ENCODE measurements at regions not wholly inside any gene's neighbourhood (a gene's known extent, or its start where the extent isn't known, plus 50 kb on each side); places are given as distances from the start of the nearest gene placed in this dataset.

GRCh38 chr3:157807280-157807679 lies 298.9 kb downstream of the SHOX2 start:
- Histone ChIP-seq H3F3A (ENCODE audit: low read depth) (no peaks in the 10 kb centered on the region), H3K9me3 (ENCODE audit: low read depth) (no peaks in the 10 kb centered on the region), H3K36me3 (no peaks in the 10 kb centered on the region), H2AFZ (replicated peaks) (no peak overlapping the region), H3K27me3 (no peaks in the 10 kb centered on the region), H4K20me1 (ENCODE audit: low read depth) (no peaks in the 10 kb centered on the region), H3K4me2 (no peak overlapping the region), H3K4me1 (peaks cover 12% of the 10 kb centered on the region), H3K4me3 (no peak overlapping the region), H3K9ac (no peak overlapping the region), H3K79me2 (ENCODE audit: low read depth) (no peaks in the 10 kb centered on the region), H3K27ac (no peak overlapping the region)
- H3K4me1 Mint-ChIP-seq: peaks cover 8% of the 10 kb centered on the region
- TF ChIP-seq CTCF (IDR thresholded peaks at IDR 0.05) (no peak), EZH2 (IDR thresholded peaks at IDR 0.05) (no peak), EZH2phosphoT487 (IDR thresholded peaks at IDR 0.05) (no peak)
- H3K9me3 Mint-ChIP-seq: peaks cover 4% of the 10 kb centered on the region
- no peak overlapping the region for H3K4me3 Mint-ChIP-seq
- no peak overlapping the region for H3K27ac Mint-ChIP-seq
- peaks cover 2% of the 10 kb centered on the region for H3K27me3 Mint-ChIP-seq (ENCODE audit: insufficient read depth, low read depth)
- DNase-seq (ENCODE audit: low spot score): no peak
- H3K36me3 Mint-ChIP-seq: no peaks in the 10 kb centered on the region

GRCh38 chr3:157805538-157805937 lies 300.7 kb downstream of the SHOX2 start:
- Histone ChIP-seq H3K9ac (no peak overlapping the region), H2AFZ (replicated peaks) (no peak overlapping the region), H3F3A (ENCODE audit: low read depth) (no peaks in the 10 kb centered on the region), H3K27ac (no peak overlapping the region), H3K4me3 (no peak overlapping the region), H3K4me1 (peaks cover 12% of the 10 kb centered on the region), H3K4me2 (peak overlapping the region; percentile 17), H3K27me3 (no peaks in the 10 kb centered on the region), H3K9me3 (ENCODE audit: low read depth) (no peaks in the 10 kb centered on the region), H3K79me2 (ENCODE audit: low read depth) (no peaks in the 10 kb centered on the region), H4K20me1 (ENCODE audit: low read depth) (no peaks in the 10 kb centered on the region), H3K36me3 (no peaks in the 10 kb centered on the region)
- H3K4me3 Mint-ChIP-seq: no peak overlapping the region
- H3K36me3 Mint-ChIP-seq: peaks cover 3% of the 10 kb centered on the region
- no peak overlapping the region for H3K27ac Mint-ChIP-seq
- H3K9me3 Mint-ChIP-seq: peaks cover 16% of the 10 kb centered on the region
- peaks cover 4% of the 10 kb centered on the region for H3K27me3 Mint-ChIP-seq (ENCODE audit: insufficient read depth, low read depth)
- no peak for DNase-seq (ENCODE audit: low spot score)
- H3K4me1 Mint-ChIP-seq: peaks cover 8% of the 10 kb centered on the region
- no peak for TF ChIP-seq EZH2phosphoT487 (IDR thresholded peaks at IDR 0.05)

- H3K4me1 ChIP-seq: no peaks in the 10 kb centered on the region
- H3K27me3 ChIP-seq: no peaks in the 10 kb centered on the region
- Mint-ChIP-seq H3K4me3 (no peak overlapping the region), H3K27me3 (ENCODE audit: insufficient read depth, low read depth) (no peaks in the 10 kb centered on the region), H3K9me3 (peaks cover 13% of the 10 kb centered on the region), H3K27ac (no peak overlapping the region), H3K4me1 (no peaks in the 10 kb centered on the region), H3K36me3 (no peaks in the 10 kb centered on the region)
- H4K20me1 ChIP-seq (ENCODE audit: low read depth): no peaks in the 10 kb centered on the region
- no peak overlapping the region for H3K4me2 ChIP-seq
- no peak overlapping the region for H3K9ac ChIP-seq
- H3K79me2 ChIP-seq (ENCODE audit: low read depth): no peaks in the 10 kb centered on the region
- H3F3A ChIP-seq (ENCODE audit: low read depth): no peaks in the 10 kb centered on the region
- DNase-seq (ENCODE audit: low spot score): no peak
- no peaks in the 10 kb centered on the region for H3K36me3 ChIP-seq
- H3K9me3 ChIP-seq (ENCODE audit: low read depth): no peaks in the 10 kb centered on the region
- no peak overlapping the region for H3K4me3 ChIP-seq
- no peak overlapping the region for H3K27ac ChIP-seq
- TF ChIP-seq EZH2 (IDR thresholded peaks at IDR 0.05) (no peak), CTCF (IDR thresholded peaks at IDR 0.05) (no peak), EZH2phosphoT487 (IDR thresholded peaks at IDR 0.05) (no peak)
- no peak overlapping the region for H2AFZ ChIP-seq (replicated peaks)
Observed at GRCh38 chr3:157794771-157795170, 291.6 kb upstream of the VEPH1 start.

GRCh38 chr3:157793745-157794144 lies 290.5 kb upstream of the VEPH1 start:
- Mint-ChIP-seq H3K9me3 (peaks cover 4% of the 10 kb centered on the region), H3K4me3 (no peak overlapping the region), H3K36me3 (no peaks in the 10 kb centered on the region), H3K27me3 (ENCODE audit: insufficient read depth, low read depth) (no peaks in the 10 kb centered on the region), H3K4me1 (no peaks in the 10 kb centered on the region), H3K27ac (no peak overlapping the region)
- H3K4me3 ChIP-seq: no peak overlapping the region
- no peak overlapping the region for H2AFZ ChIP-seq (replicated peaks)
- no peaks in the 10 kb centered on the region for H3K27me3 ChIP-seq
- H3K9ac ChIP-seq: no peak overlapping the region
- H4K20me1 ChIP-seq (ENCODE audit: low read depth): no peaks in the 10 kb centered on the region
- no peaks in the 10 kb centered on the region for H3K79me2 ChIP-seq (ENCODE audit: low read depth)
- no peaks in the 10 kb centered on the region for H3K36me3 ChIP-seq
- TF ChIP-seq CTCF (IDR thresholded peaks at IDR 0.05) (no peak), EZH2phosphoT487 (IDR thresholded peaks at IDR 0.05) (no peak), EZH2 (IDR thresholded peaks at IDR 0.05) (no peak)
- H3K4me2 ChIP-seq: no peak overlapping the region
- no peaks in the 10 kb centered on the region for H3K4me1 ChIP-seq
- no peaks in the 10 kb centered on the region for H3F3A ChIP-seq (ENCODE audit: low read depth)
- H3K27ac ChIP-seq: no peak overlapping the region
- H3K9me3 ChIP-seq (ENCODE audit: low read depth): no peaks in the 10 kb centered on the region
- DNase-seq (ENCODE audit: low spot score): no peak

All from neural progenitor cell (in vitro differentiated cells).